Testis (tissue), 2 donors: ENCODE measurements at regions not wholly inside any gene's neighbourhood (a gene's known extent, or its start where the extent isn't known, plus 50 kb on each side); places are given as distances from the start of the nearest gene placed in this dataset.

ENCODE experiments used
- POLR2A ChIP-seq: fragments of 450-650 bp; IDR thresholded peaks from one replicate; pipeline ENCODE4 v1.6.1; 2017; ENCODE audit warnings: antibody characterized with exemption, mild to moderate bottlenecking, moderate library complexity
- TF ChIP-seq, protein P1 (sequence below), 3 experiments: fragments of 450-650 bp in 2 of 3; fragments of 200-600 bp in 1 of 3; sonication (generic) in 1 of 3; IDR thresholded peaks; one replicate each; pipeline ENCODE4 v1.5.1; 2016 to 2019; ENCODE audit warnings: antibody characterized with exemption in 3 of 3, mild to moderate bottlenecking in 2 of 3, moderate library complexity in 1 of 3

DNA sequence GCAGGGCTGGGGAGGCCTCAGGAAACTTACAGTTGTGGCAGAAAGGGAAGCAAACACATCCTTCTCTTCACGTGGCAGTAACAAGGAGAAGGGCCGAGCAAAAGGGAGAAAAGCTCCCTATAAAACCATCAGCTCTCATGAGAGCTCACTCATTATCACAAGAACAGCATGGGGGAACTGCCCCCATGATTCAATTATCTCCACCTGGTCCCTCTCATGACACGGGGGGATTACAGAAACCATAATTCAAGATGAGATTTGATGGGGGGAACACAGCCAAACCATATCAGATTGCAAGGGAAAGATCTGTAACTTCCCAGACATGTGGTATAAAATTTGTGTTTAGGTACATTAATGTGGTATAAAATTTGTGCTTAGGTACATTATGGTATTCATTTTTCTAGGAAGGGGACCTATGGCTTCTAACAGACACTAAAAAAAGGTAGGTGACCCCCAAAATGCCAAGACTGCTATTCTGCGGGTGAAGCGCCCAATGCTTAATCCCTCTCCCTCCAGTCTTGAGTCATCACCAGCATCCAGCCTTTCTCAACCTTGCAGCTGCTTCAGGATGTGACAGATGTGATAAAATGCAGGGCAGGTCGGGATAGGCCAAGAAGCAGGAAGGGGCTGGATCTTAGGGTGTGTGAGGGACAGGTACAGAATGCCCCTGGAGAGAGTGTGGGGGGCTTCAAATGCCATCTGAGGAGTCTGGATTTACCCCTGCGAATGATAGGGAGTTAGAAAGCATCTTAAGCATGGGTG lies 57.7 kb upstream of the AMPD3 start:
- TF ChIP-seq, protein P1, sequence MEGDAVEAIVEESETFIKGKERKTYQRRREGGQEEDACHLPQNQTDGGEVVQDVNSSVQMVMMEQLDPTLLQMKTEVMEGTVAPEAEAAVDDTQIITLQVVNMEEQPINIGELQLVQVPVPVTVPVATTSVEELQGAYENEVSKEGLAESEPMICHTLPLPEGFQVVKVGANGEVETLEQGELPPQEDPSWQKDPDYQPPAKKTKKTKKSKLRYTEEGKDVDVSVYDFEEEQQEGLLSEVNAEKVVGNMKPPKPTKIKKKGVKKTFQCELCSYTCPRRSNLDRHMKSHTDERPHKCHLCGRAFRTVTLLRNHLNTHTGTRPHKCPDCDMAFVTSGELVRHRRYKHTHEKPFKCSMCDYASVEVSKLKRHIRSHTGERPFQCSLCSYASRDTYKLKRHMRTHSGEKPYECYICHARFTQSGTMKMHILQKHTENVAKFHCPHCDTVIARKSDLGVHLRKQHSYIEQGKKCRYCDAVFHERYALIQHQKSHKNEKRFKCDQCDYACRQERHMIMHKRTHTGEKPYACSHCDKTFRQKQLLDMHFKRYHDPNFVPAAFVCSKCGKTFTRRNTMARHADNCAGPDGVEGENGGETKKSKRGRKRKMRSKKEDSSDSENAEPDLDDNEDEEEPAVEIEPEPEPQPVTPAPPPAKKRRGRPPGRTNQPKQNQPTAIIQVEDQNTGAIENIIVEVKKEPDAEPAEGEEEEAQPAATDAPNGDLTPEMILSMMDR (IDR thresholded peaks at IDR 0.05): no peak
- TF ChIP-seq POLR2A: no peak
